ENCODE measurements at regions not wholly inside any gene's neighbourhood (a gene's known extent, or its start where the extent isn't known, plus 50 kb on each side); places are given as distances from the start of the nearest gene placed in this dataset.

GRCh38 chr14:101233021-101233366, 328.3 kb upstream of the DIO3 start:
- no peak for FAIRE-seq

GRCh38 chr14:101233391-101233790, 327.9 kb upstream of the DIO3 start:
- no peak for FAIRE-seq

- FAIRE-seq = no peak
Observed at GRCh38 chr14:101233808-101234207, 327.5 kb upstream of the DIO3 start.

GRCh38 chr14:101234244-101234937, 326.9 kb upstream of the DIO3 start:
- FAIRE-seq = no peak

GRCh38 chr14:101234999-101235334, 326.3 kb upstream of the DIO3 start:
- FAIRE-seq = no peak

- no peak for FAIRE-seq
Observed at GRCh38 chr14:101235335-101236103, 325.8 kb upstream of the DIO3 start.

GRCh38 chr14:101236496-101237251, 324.6 kb upstream of the DIO3 start:
- FAIRE-seq = no peak

- FAIRE-seq = no peak
Observed at GRCh38 chr14:101237252-101237616, 324.1 kb upstream of the DIO3 start.

- no peak for FAIRE-seq
Observed at GRCh38 chr14:101239065-101239464, 322.2 kb upstream of the DIO3 start.

GRCh38 chr14:101241147-101241546, 320.1 kb upstream of the DIO3 start:
- FAIRE-seq = no peak

- FAIRE-seq = no peak
Observed at GRCh38 chr14:101241807-101242278, 319.5 kb upstream of the DIO3 start.

- no peak for FAIRE-seq
Observed at GRCh38 chr14:101242442-101243385, 318.6 kb upstream of the DIO3 start.

GRCh38 chr14:101243587-101244338, 317.5 kb upstream of the DIO3 start:
- no peak for FAIRE-seq

GRCh38 chr14:101246894-101247841, 314.1 kb upstream of the DIO3 start:
- no peak for FAIRE-seq

GRCh38 chr14:101247842-101248725, 313.2 kb upstream of the DIO3 start:
- no peak for FAIRE-seq

- no peak for FAIRE-seq
Observed at GRCh38 chr14:101248840-101249675, 312.2 kb upstream of the DIO3 start.

GRCh38 chr14:101249676-101250036, 311.6 kb upstream of the DIO3 start:
- no peak for FAIRE-seq

GRCh38 chr14:101250336-101250947, 310.9 kb upstream of the DIO3 start:
- FAIRE-seq = no peak
